NT2/D1 (cell line): ENCODE measurements at regions not wholly inside any gene's neighbourhood (a gene's known extent, or its start where the extent isn't known, plus 50 kb on each side); places are given as distances from the start of the nearest gene placed in this dataset.

ENCODE experiments used
- SUZ12 ChIP-seq: IDR thresholded peaks from 2 replicates; pipeline ENCODE4 v1.6.1; 2011; ENCODE audit not compliant: insufficient read length, insufficient read depth; ENCODE audit errors: extremely low read depth
- YY1 ChIP-seq: IDR thresholded peaks from 2 replicates; pipeline ENCODE4 v1.6.1; 2011; ENCODE audit not compliant: insufficient read length, insufficient read depth
- ZNF274 ChIP-seq: IDR thresholded peaks from 2 replicates; pipeline ENCODE4 v1.6.1; 2011; ENCODE audit warnings: mild to moderate bottlenecking, low read depth, low read length

DNA sequence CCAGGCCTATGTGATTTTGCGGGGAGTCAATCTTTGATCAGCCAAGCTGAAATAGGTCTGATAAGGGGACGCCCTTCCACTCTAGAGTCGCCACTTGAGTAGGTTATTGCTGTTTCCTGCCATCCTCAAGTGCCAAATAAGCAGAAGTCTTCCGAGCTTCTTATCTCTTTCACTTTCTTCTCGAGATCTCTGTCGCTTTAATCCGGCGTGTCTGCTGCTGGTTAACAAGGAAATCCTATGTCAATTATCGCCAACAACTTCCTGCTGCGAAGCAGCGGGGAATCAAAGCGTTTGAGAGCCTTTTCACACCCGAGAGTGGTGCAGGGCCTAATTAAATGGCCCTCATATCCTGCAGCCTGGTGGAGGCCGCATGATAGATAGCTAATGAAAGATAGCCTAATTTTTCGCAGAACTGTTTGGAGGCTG, 215.9 kb downstream of the RAB11FIP2 start:
- no peak for TF ChIP-seq YY1
- TF ChIP-seq ZNF274 = no peak
- no peak for TF ChIP-seq SUZ12
